WTC11 (cell line): ENCODE measurements at regions not wholly inside any gene's neighbourhood (a gene's known extent, or its start where the extent isn't known, plus 50 kb on each side); places are given as distances from the start of the nearest gene placed in this dataset.

ENCODE experiments used
- ATAC-seq: fragments of 200-7000 bp; cut with Tn5 transposase; 2 replicates; pipeline ENCODE4 v1.10.0; 2021; ENCODE audit warnings: mild to moderate bottlenecking, moderate library complexity
- CTCF ChIA-PET: fragments of 300-600 bp; sonication (Branson Sonifier 250); formaldehyde crosslinking; loops from one replicate; lab custom pipeline; 2021; ENCODE audit warnings: antibody characterized with exemption; lab: Charles Lee
- POLR2A ChIA-PET: fragments of 350-600 bp; sonication (Branson Sonifier 250); formaldehyde crosslinking; loops from one replicate; lab custom pipeline; 2021; ENCODE audit warnings: antibody characterized with exemption; lab: Charles Lee
- DNase-seq: peaks from one replicate; pipeline ENCODE4 v3.0.0; 2021; ENCODE audit warnings: low spot score
- H3K27ac Mint-ChIP-seq: 2 replicates; pipeline ENCODE4 v1.8.0; 2021; ENCODE audit warnings: mixed read lengths
- H3K27me3 Mint-ChIP-seq: 2 replicates; pipeline ENCODE4 v1.8.0; 2021; ENCODE audit warnings: low read depth, mild to moderate bottlenecking, moderate library complexity, mixed read lengths
- H3K36me3 Mint-ChIP-seq: 2 replicates; pipeline ENCODE4 v1.8.0; 2021; ENCODE audit warnings: mixed read lengths
- H3K4me1 Mint-ChIP-seq: 2 replicates; pipeline ENCODE4 v1.8.0; 2022; ENCODE audit warnings: mixed read lengths
- H3K4me3 Mint-ChIP-seq: 2 replicates; pipeline ENCODE4 v1.8.0; 2021; ENCODE audit warnings: mild to moderate bottlenecking, moderate library complexity, mixed read lengths
- H3K9me3 Mint-ChIP-seq: 2 replicates; pipeline ENCODE4 v1.8.0; 2021; ENCODE audit warnings: mixed read lengths
- AFF4 ChIP-seq: sonication (generic); formaldehyde crosslinking; IDR thresholded peaks from 2 replicates; pipeline ENCODE4 v1.8.1; 2023; ENCODE audit warnings: mild to moderate bottlenecking, missing genetic modification reagents, borderline replicate concordance
- AR ChIP-seq: fragments of 250-450 bp; sonication (Bioruptor Pico); IDR thresholded peaks from 2 replicates; pipeline ENCODE4 v1.9.0; 2021; ENCODE audit warnings: mild to moderate bottlenecking
- ATF1 ChIP-seq: sonication (generic); formaldehyde crosslinking; IDR thresholded peaks from 2 replicates; pipeline ENCODE4 v1.8.1; 2023; ENCODE audit warnings: mild to moderate bottlenecking, moderate library complexity, missing genetic modification reagents
- ATF2 ChIP-seq: sonication (generic); formaldehyde crosslinking; IDR thresholded peaks from 2 replicates; pipeline ENCODE4 v1.8.1; 2022; ENCODE audit warnings: low read depth, missing genetic modification reagents, borderline replicate concordance
- ATF3 ChIP-seq: sonication (generic); formaldehyde crosslinking; conservative IDR thresholded peaks from 2 replicates; pipeline ENCODE4 v1.8.1; 2022; ENCODE audit warnings: mild to moderate bottlenecking, missing genetic modification reagents
- E2F4 ChIP-seq: sonication (generic); formaldehyde crosslinking; IDR thresholded peaks from 2 replicates; pipeline ENCODE4 v1.8.1; 2022; ENCODE audit warnings: low read depth, mild to moderate bottlenecking, moderate library complexity, missing genetic modification reagents, borderline replicate concordance
- EMX1 ChIP-seq: fragments of 250-450 bp; sonication (Bioruptor Pico); IDR thresholded peaks from 2 replicates; pipeline ENCODE4 v1.8.0; 2021; ENCODE audit warnings: mild to moderate bottlenecking
- ETV6 ChIP-seq: sonication (generic); formaldehyde crosslinking; IDR thresholded peaks from 2 replicates; pipeline ENCODE4 v1.8.1; 2022; ENCODE audit warnings: mild to moderate bottlenecking, missing genetic modification reagents
- FOXP1 ChIP-seq: sonication (generic); formaldehyde crosslinking; IDR thresholded peaks from 2 replicates; pipeline ENCODE4 v1.8.0; 2022; ENCODE audit warnings: missing genetic modification reagents, mild to moderate bottlenecking, moderate library complexity, borderline replicate concordance
- GTF2I ChIP-seq: fragments of 250-450 bp; sonication (Bioruptor Pico); conservative IDR thresholded peaks from 2 replicates; pipeline ENCODE4 v1.4.0; 2021; ENCODE audit warnings: mild to moderate bottlenecking
- HMGA2 ChIP-seq: fragments of 250-450 bp; sonication (Bioruptor Pico); IDR thresholded peaks from 2 replicates; pipeline ENCODE4 v1.4.0; 2021; ENCODE audit warnings: mild to moderate bottlenecking, moderate library complexity
- MLX ChIP-seq: sonication (generic); formaldehyde crosslinking; IDR thresholded peaks from 2 replicates; pipeline ENCODE4 v1.8.1; 2023; ENCODE audit warnings: mild to moderate bottlenecking, missing genetic modification reagents, moderate library complexity
- MYBL2 ChIP-seq: sonication (generic); formaldehyde crosslinking; IDR thresholded peaks from 2 replicates; pipeline ENCODE4 v1.8.1; 2023; ENCODE audit warnings: mild to moderate bottlenecking, moderate library complexity, missing genetic modification reagents
- NFYB ChIP-seq: sonication (generic); formaldehyde crosslinking; conservative IDR thresholded peaks from 2 replicates; pipeline ENCODE4 v1.8.0; 2022; ENCODE audit warnings: low read depth, missing genetic modification reagents
- SMAD4 ChIP-seq: sonication (generic); formaldehyde crosslinking; IDR thresholded peaks from 2 replicates; pipeline ENCODE4 v1.8.0; 2022; ENCODE audit warnings: mild to moderate bottlenecking, missing genetic modification reagents
- TP53 ChIP-seq: sonication (generic); formaldehyde crosslinking; IDR thresholded peaks from 2 replicates; pipeline ENCODE4 v1.8.1; 2023; ENCODE audit warnings: mild to moderate bottlenecking, missing genetic modification reagents
- USF1 ChIP-seq: sonication (generic); formaldehyde crosslinking; IDR thresholded peaks from 2 replicates; pipeline ENCODE4 v1.8.0; 2022; ENCODE audit warnings: mild to moderate bottlenecking, missing genetic modification reagents
- USF2 ChIP-seq: sonication (generic); formaldehyde crosslinking; IDR thresholded peaks from 2 replicates; pipeline ENCODE4 v1.8.1; 2023; ENCODE audit warnings: mild to moderate bottlenecking, missing genetic modification reagents, moderate library complexity
- ZBTB43 ChIP-seq: sonication (generic); formaldehyde crosslinking; IDR thresholded peaks from 2 replicates; pipeline ENCODE4 v1.8.1; 2023; ENCODE audit warnings: mild to moderate bottlenecking, missing genetic modification reagents
- ZSCAN18 ChIP-seq: fragments of 250-450 bp; sonication (Bioruptor Pico); IDR thresholded peaks from 2 replicates; pipeline ENCODE4 v2.1.2; 2022; ENCODE audit warnings: mild to moderate bottlenecking, moderate library complexity

- TF ChIP-seq USF1 (CRISPR knock-in tag) = no peak
- no peak for TF ChIP-seq TP53 (CRISPR knock-in tag)
- TF ChIP-seq MYBL2 = no peak
- TF ChIP-seq ATF2 (CRISPR knock-in tag) = no peak
- no peak for TF ChIP-seq FOXP1 (CRISPR knock-in tag)
These were observed 855.8 kb upstream of the FANCL start (continued) for GRCh38 chr2:59096973-59097372.

GRCh38 chr2:59093571-59093970 is 852.4 kb upstream of the FANCL start:
- H3K4me1 Mint-ChIP-seq = no peaks in the 10 kb centered on the region
- peaks cover 3% of the 10 kb centered on the region for H3K27me3 Mint-ChIP-seq
- POLR2A ChIA-PET = no interaction called here
- H3K36me3 Mint-ChIP-seq = peaks cover 43% of the 10 kb centered on the region
- no peak overlapping the region for H3K4me3 Mint-ChIP-seq
- DNase-seq (no peak), ATAC-seq (no peak)
- peaks cover 72% of the 10 kb centered on the region for H3K9me3 Mint-ChIP-seq
- CTCF ChIA-PET = no interaction called here
- H3K27ac Mint-ChIP-seq = no peak overlapping the region
- TF ChIP-seq USF1 (CRISPR knock-in tag) (no peak), AR (CRISPR knock-in tag) (no peak), EMX1 (CRISPR knock-in tag) (no peak), ETV6 (CRISPR knock-in tag) (no peak), SMAD4 (CRISPR knock-in tag) (no peak), ZBTB43 (CRISPR knock-in tag) (no peak), AFF4 (no peak), USF2 (CRISPR knock-in tag) (no peak), MLX (CRISPR knock-in tag) (no peak), NFYB (CRISPR knock-in tag) (no peak), E2F4 (CRISPR knock-in tag) (no peak), ZSCAN18 (no peak), GTF2I (CRISPR knock-in tag) (no peak), HMGA2 (no peak), ATF3 (CRISPR knock-in tag) (no peak), ATF1 (CRISPR knock-in tag) (no peak)
